ENCODE measurements at regions not wholly inside any gene's neighbourhood (a gene's known extent, or its start where the extent isn't known, plus 50 kb on each side); places are given as distances from the start of the nearest gene placed in this dataset.

DNA sequence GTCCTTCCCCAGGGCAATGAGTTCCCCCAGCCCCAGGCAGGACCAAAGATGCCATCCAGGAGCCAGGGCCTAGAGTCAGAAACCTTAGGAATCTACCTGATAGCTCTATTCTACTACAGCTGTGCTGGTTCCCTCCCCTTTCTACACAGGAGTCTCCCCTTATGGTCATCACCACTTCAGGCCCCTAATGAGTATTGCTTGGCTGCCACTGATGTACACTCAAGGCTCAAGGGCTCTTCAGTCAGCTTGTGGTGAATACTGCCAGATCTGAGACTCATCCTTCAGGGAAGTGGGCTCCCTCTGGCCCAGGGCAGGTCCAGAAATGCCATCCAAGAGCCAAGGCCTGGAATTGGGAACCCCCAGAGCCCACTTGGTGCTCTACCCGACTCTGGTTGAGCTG is 248.6 kb downstream of the ALDH8A1 start:
- H3K36me3 ChIP-seq (replicated peaks): no peaks in the 10 kb centered on the region
- no peak overlapping the region for H3K27ac ChIP-seq
- no peak overlapping the region for H3K4me3 ChIP-seq (ENCODE audit: low read depth, low read length)
- TF ChIP-seq, protein P1, sequence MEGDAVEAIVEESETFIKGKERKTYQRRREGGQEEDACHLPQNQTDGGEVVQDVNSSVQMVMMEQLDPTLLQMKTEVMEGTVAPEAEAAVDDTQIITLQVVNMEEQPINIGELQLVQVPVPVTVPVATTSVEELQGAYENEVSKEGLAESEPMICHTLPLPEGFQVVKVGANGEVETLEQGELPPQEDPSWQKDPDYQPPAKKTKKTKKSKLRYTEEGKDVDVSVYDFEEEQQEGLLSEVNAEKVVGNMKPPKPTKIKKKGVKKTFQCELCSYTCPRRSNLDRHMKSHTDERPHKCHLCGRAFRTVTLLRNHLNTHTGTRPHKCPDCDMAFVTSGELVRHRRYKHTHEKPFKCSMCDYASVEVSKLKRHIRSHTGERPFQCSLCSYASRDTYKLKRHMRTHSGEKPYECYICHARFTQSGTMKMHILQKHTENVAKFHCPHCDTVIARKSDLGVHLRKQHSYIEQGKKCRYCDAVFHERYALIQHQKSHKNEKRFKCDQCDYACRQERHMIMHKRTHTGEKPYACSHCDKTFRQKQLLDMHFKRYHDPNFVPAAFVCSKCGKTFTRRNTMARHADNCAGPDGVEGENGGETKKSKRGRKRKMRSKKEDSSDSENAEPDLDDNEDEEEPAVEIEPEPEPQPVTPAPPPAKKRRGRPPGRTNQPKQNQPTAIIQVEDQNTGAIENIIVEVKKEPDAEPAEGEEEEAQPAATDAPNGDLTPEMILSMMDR (IDR thresholded peaks at IDR 0.05; ENCODE audit: low read depth, low read length, missing control alignments): no peak
- no peak for DNase-seq
- in situ Hi-C loops (cut with HindIII; ENCODE audit: low pct_ligation_motif_present, low sequenced_read_pairs): no loop called here
- no peaks in the 10 kb centered on the region for H3K27me3 ChIP-seq (replicated peaks)

DNA sequence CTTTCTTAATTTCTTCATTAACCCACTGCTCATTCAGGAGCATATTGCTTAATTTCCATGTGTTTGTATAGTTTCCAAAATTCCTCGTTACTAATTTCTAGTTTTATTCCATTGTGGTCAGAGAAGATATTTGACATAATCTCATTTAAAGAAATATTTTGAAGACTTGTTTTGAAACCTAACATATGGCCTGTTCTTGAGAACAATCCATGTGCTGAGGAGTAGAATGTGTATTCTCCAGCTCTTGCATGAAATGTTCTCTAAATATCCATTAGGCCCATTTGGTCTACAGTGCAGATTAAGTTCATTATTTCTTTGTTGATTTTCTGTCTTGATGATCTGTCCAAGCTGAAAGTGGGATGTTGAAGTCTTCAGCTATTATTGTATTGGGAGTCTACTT is 251.7 kb downstream of the ALDH8A1 start:
- Histone ChIP-seq H3K36me3 (replicated peaks) (no peaks in the 10 kb centered on the region), H3K4me3 (ENCODE audit: low read depth, low read length) (no peak overlapping the region), H3K27me3 (replicated peaks) (no peaks in the 10 kb centered on the region), H3K27ac (no peak overlapping the region)
- in situ Hi-C loops (cut with HindIII; ENCODE audit: low pct_ligation_motif_present, low sequenced_read_pairs): no loop called here
- no peak for DNase-seq
- TF ChIP-seq, protein P1 (IDR thresholded peaks at IDR 0.05; ENCODE audit: low read depth, low read length, missing control alignments): no peak

DNA sequence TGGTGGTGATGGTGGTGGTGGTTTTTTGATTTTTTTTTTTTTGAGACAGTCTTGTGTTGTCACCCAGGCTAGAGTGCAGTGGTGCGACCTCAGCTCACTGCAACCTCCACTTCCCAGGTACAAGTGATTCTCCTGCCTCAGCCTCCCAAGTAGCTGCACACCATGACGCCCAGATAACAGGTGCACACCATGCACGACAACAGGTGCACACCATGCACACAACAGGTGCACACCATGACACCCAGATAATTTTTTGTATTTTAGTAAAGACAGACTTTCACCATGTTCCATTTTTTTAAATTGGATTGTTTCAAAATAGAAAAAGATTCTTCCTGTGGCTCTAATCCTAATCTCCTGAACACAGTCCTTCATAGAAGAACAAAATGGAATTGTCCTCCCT is 257.9 kb downstream of the ALDH8A1 start:
- in situ Hi-C loops (cut with HindIII; ENCODE audit: low pct_ligation_motif_present, low sequenced_read_pairs): no loop called here
- Histone ChIP-seq H3K4me3 (ENCODE audit: low read depth, low read length) (no peak overlapping the region), H3K27me3 (replicated peaks) (no peaks in the 10 kb centered on the region), H3K36me3 (replicated peaks) (no peaks in the 10 kb centered on the region), H3K27ac (no peak overlapping the region)
- no peak for DNase-seq
- TF ChIP-seq, protein P1 (IDR thresholded peaks at IDR 0.05; ENCODE audit: low read depth, low read length, missing control alignments): no peak

DNA sequence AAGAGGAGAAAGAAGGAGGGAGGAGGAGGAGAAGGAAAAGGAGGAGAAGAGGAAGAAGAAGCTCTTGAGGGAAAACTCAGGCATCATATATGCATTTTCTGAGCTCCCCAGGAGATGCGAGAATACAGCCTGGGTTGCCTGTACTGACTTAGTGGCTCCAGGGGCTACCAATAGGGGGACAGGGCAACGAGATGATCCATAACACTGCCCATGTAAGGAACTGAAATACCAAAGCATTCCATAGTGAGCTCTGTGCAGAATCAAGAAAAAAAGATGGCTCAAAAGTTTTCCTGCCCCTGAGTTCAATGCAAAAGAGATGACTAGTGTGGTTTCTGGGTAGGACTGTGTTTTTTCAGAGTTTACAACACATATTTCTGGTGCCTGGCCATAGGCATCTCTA is 258.7 kb downstream of the ALDH8A1 start:
- in situ Hi-C loops (cut with HindIII; ENCODE audit: low pct_ligation_motif_present, low sequenced_read_pairs): no loop called here
- TF ChIP-seq, protein P1 (IDR thresholded peaks at IDR 0.05; ENCODE audit: low read depth, low read length, missing control alignments): peak; percentile 24
- peak; percentile 52 for DNase-seq
- no peaks in the 10 kb centered on the region for H3K27me3 ChIP-seq (replicated peaks)
- H3K36me3 ChIP-seq (replicated peaks): no peaks in the 10 kb centered on the region
- H3K27ac ChIP-seq: no peak overlapping the region
- no peak overlapping the region for H3K4me3 ChIP-seq (ENCODE audit: low read depth, low read length)

DNA sequence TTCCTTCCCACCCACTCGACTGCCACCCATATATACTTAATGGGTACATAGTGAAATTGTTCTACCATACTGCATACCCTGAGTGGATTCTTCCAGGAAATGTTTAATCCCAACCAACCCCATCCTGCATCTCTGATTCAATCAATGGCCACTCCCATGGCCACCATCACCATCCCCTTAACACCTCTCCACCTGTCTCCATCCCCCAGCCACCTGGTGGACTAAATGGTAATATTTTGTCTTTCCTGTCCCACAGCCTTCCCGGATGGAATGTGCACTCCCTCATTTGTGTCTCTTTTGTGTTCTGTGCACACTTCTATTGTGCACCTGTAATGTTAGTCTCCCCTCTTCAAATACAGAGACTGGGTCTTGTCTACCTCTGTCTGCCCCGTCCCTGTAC is 259.9 kb downstream of the ALDH8A1 start:
- H3K36me3 ChIP-seq (replicated peaks): no peaks in the 10 kb centered on the region

DNA sequence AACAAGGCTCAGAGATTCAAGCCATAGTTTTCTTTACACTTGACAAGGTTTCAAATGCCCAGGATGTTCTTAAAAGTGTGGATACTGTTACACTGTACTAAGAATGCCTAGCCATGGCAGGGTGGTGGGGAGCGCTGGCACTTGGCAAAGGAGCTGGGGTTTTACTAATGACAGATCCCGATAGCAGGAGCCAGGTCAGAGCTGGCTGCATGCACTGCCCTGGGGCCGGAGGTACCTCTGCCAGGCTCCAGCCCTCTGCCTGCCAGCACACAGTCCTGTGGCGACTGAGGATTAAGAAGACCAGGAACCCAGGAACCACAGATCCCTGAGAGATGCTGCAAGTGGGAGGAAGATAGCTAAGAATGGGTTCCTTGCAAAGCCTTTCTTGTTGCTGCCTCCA is 260.3 kb downstream of the ALDH8A1 start:
- in situ Hi-C loops (cut with HindIII; ENCODE audit: low pct_ligation_motif_present, low sequenced_read_pairs): no loop called here
- H3K27me3 ChIP-seq (replicated peaks): no peaks in the 10 kb centered on the region
- no peak overlapping the region for H3K4me3 ChIP-seq (ENCODE audit: low read depth, low read length)
- no peak overlapping the region for H3K27ac ChIP-seq
- DNase-seq: no peak
- no peaks in the 10 kb centered on the region for H3K36me3 ChIP-seq (replicated peaks)
- TF ChIP-seq, protein P1 (IDR thresholded peaks at IDR 0.05; ENCODE audit: low read depth, low read length, missing control alignments): no peak

More for the DNA sequence above, 259.9 kb downstream of the ALDH8A1 start:
- TF ChIP-seq, protein P1 (IDR thresholded peaks at IDR 0.05; ENCODE audit: low read depth, low read length, missing control alignments): no peak
- in situ Hi-C loops (cut with HindIII; ENCODE audit: low pct_ligation_motif_present, low sequenced_read_pairs): no loop called here
- H3K27ac ChIP-seq: no peak overlapping the region
- no peaks in the 10 kb centered on the region for H3K27me3 ChIP-seq (replicated peaks)
- H3K4me3 ChIP-seq (ENCODE audit: low read depth, low read length): no peak overlapping the region
- no peak for DNase-seq
